OCI-LY3 (cell line): ENCODE measurements at regions not wholly inside any gene's neighbourhood (a gene's known extent, or its start where the extent isn't known, plus 50 kb on each side); places are given as distances from the start of the nearest gene placed in this dataset.

ENCODE experiments used
- CTCF ChIP-seq: fragments of 200-600, 300-600 bp; sonication (generic); IDR thresholded peaks from 2 replicates; pipeline ENCODE4 v1.5.1; 2014; ENCODE audit warnings: antibody characterized with exemption, low read length, low read depth
- EZH2phosphoT487 ChIP-seq: fragments of 200-600 bp; shearing (Covaris generic); IDR thresholded peaks from 2 replicates; pipeline ENCODE4 v1.6.1; 2018; ENCODE audit warnings: antibody characterized with exemption, mixed run types, low read depth

DNA sequence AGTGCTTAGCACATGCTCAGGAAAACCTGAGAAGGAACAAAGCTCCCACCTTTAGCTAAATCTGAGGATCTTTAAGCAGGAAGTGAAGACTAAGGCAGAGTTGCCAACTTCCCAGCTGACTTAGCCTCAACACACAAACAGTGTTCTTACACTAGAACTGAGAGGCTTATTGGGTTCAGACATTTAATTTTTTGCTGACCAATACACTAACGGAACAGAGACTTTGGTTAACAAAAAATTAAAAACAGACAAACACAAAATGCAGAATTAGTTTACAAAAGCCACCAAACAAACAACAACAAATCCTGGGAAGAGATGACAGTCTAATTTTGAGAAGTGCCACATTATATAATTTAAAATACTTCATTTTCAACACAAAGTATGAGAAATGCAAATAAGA, 1123.7 kb upstream of the ATXN7L3B start:
- TF ChIP-seq CTCF (no peak), EZH2phosphoT487 (no peak)
